HG02840 (cell line): ENCODE measurements at regions not wholly inside any gene's neighbourhood (a gene's known extent, or its start where the extent isn't known, plus 50 kb on each side); places are given as distances from the start of the nearest gene placed in this dataset.
"Not testable (repeated sequence)": the region's sequence is repeated elsewhere in the genome, so short reads cannot be mapped to it uniquely, and the experiment has no call there.

Experiments used
- ATAC-seq: cut with Tn5 transposase; IDR thresholded peaks from one replicate; pipeline ENCODE4 v1.9.1; 2021; ENCODE audit warnings: mild to moderate bottlenecking, moderate library complexity, moderate number of reproducible peaks; ENCODE audit not compliant: unreplicated experiment, low FRiP score

DNA sequence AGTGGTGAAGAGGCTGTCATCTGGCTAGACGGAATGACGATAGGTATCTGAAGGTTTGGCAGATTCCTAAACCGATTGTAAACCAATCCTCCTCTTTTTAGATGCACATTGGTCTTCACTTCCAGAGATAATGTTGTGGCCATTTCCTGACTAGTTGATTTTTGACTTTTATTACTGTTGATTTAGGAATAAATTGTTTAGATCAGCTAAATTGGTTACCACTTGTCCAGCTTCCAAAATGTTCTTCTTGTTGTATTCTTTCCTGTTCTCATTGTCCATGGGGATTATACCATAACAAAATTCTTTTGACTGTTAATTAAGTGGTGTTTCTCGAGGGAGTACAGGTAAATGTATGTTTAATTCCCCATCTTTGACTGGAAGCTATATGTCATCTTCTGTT is 119.7 kb downstream of the MACROH2A1 start:
- ATAC-seq, result no peak

DNA sequence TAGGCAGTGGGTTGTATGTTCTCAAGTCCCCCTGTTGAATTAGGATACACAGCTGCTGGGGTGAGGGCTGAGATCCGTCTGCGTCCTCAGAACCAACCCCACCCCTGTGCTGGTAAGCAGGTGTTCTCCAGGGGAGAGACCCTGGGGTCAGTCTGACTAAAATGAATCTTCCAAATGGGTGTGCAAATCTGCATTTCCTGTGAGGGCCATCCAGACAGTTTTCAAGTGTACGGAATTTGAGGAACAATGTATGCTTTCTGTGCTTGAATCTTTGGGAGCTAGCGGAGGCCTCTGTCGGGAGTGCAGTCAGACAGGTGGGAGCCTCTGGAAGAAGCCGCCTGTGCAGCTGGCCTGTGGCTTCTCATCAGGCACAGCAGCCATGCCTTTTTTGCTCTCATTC is 122.9 kb downstream of the MACROH2A1 start:
- ATAC-seq, result no peak

DNA sequence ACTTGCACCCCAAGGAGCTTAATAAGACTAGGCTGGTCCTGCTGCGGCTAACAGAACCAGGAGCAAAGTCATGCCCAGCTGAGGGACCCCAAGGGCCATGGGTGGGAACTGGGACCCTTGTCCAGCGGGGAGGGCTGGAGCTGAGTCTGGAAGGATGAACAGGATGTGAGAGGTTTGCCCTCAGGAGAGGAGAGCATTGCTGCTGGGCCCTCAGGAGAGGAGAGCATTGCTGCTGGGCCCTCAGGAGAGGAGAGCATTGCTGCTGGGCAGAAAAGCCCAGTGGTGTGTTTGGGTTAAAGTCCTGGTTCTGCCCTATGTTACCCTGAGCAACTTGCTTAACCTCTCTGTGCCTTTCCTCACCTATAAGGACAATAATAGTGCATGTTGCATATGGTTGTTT is 125.8 kb downstream of the MACROH2A1 start:
- ATAC-seq, result no peak

DNA sequence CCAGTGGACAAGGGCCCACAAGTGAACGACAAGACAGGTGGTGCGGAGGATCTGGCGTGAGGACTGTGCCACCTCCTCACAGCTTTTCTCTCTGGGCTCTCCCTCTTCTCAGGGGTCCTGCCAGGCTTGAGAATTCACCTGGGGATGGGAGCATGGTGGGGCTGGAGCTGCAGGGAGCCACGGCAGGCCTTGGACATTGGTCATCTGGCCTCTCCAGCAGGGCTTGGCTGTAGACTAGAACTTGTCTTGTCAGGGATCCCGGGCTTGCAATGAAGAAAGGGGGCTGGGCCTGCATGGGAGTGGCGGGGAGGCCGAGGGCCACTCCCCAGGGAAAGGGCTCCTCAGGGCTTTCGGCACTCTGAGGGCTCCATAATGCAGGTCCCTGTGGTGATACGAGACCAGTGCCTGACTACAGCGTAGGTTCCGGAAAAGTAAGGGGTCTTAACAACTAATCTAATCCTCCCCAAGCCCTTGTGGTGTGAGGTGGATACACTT is 126.7 kb downstream of the MACROH2A1 start:
- no peak for ATAC-seq

DNA sequence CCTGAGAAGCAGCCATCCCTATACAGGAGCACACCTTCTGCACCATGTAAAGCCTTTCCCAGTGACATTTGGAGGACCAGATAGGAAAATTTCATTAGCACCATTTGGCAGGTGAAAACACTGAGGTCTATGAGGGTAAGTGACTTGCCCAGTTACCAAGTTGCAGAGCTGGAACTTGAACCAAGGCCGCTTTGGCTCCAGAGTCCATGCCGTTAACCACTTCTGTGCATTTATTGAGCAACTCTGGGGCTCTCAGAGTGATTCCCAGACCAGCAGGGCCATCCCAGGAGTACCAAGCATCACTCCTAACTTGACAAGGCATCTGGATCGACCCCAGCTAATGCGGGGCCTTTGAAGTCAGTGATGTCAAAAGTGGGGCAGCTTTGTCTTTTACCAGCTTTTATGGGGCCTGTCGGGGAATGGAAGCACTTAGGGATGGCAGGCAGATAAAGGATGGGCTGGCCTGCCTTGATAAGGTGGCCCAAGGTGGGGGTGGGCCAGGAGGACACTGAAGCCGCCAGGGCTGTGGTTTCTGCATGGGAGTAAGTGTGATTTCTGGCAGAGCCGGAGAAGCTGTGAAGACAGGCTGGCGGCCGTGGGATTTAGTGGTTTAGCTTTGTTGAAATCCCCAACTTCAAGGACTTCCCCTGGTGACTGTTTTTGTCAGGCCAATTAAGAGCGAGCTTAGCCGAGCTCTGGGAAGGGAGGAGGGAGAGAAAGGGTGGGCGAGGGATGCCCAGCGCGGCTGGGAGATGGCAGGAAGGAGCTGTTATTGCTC is 127.3 kb downstream of the MACROH2A1 start:
- ATAC-seq, result no peak

DNA sequence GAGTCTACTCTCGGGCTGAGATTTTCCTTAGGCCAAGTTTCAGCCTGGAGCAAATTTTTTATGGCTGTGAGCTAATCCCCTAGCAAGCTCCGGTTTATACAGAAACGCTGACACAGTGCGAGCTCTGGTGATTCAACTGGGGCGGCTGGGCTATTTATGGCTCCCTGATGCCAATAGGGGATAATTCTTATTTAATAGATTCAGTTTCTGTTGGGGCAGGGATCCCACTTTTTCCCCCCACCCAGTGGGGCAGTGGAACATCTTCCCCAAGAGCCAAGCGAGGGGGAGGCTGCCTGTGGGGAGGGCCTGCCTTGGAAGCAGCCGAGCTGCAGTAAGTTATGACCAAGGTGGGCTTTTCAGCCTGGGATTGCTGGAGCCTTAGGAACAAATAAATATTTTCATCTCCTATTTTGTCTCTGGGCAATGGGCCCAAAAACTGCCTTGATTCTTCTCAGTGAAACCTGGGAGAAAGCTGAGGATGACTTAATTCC is 129.1 kb downstream of the MACROH2A1 start:
- no peak for ATAC-seq

- no peak for ATAC-seq
Observed at GRCh38 chr5:135269199-135269598, 129.8 kb downstream of the MACROH2A1 start.

DNA sequence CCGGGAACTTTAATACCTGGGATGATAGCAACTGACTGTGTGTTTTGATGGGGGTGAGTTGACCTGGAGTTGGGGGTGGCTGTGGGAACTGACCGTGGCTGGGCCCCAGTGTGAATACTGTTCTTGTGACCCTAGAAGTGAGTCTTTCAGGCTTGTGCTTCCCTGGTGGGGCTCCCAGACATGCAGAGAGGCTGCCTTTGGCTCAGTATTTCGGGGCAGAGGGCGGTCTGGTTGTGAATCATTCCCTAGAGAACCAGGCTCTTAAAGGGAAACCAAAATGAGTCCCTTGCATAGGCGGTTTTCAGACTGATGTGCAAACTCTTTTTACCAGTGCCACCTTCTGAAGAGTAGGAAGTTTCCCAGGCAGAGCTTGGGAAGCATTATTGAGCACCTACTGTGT is 132.1 kb downstream of the MACROH2A1 start:
- no peak for ATAC-seq

DNA sequence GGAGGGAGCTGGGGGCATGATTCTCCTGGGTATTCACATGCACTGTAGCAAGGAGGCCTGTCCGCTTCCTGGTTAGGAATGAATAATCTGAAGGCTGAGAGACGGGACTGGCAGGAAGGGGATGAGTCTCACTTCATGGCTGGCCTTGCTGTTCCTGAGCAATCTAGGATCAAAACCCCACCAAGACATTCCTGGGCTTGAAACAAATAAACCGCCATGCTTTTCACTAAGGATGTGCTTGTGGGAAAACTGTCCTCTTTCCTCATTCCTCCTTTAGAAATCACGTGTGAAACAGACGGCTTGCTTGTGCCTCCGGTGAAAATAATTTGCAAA is 132.8 kb downstream of the MACROH2A1 start:
- no peak for ATAC-seq

DNA sequence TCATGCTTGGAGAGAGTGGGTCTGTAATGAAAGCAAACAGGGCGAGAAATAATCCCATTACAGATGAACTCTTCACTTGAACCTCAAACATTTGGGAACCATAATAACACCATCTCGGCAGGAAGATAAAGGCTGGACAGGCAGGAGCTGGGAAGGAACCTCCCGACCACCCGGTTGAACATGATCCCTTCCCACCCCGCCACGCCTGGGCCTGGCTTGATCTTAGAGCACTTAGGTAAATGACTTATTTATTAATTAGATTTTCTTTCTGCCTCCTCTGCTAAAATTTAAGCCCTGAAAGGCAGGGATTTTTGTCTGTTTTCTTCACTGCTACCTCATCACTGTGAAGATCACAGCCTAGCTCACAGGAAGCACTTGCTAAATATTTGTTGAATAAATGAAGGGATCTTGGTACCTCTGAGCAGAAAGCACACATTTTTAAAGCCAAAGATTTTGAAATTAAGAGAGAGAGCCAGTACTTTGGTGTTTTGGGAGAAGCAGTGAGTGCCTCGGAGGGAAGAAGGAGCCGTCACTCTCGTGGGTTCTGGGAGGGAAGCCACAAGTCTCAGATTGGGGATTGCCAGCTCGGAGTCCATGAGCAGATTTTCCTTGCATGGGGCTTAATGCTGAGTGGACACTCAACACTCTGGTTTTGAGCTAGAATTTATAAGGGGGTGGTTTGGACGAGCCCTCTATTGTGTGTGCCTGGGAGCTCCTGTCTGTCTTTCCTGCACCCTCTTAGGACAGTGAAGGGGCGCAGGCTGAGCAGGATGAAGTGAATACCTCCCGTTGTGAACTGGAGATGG is 133.3 kb downstream of the MACROH2A1 start:
- ATAC-seq, result no peak

DNA sequence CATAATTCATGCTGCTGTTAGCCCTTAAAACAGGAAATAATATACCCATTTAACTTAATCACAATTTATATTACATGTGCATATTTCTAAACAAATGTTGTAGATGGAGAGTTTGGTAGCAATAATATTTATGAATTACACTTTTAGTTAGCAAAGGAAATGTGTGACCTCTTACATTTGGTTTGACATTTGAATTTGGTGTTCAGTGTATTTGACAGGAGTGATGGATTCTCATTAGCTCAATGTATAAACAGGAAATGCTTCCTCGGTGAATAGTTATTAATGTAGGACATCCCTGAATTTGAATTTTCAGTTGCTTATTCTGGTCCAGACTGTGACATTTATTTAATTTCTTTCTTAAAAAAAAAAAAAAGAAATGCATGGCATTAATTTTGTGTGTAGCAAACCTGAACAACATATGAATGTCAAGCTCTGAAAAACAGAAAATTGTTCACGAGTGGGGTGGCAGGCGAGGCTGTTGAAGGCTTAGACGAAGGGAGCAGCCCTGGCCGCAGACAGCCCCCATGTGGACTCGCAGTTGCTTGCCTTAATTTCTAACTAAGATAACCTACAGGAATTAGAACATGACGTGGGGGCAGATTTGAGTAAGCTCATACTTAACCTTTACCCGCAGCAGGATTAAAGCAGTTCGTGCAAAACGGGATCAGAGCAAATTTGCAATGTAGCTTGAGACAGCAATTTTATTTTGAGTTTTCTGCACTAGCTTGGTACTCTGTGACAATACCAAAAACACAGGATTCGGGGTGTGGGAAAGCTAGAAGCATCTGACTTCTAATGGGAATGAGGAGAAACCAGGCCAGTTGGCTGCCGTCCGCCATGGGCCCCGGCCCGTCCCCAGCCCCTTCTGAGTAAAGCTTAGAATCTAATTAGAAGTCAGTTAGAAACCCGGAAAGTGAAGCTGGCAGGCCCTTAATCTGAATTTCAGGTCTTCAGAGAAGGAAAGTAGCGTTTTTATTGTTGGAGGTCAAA is 134.3 kb downstream of the MACROH2A1 start:
- no peak for ATAC-seq

GRCh38 chr5:135263022-135263668 is 135.9 kb downstream of the MACROH2A1 start:
- ATAC-seq, result no peak

GRCh38 chr5:135262364-135262763 is 136.7 kb downstream of the MACROH2A1 start:
- no peak for ATAC-seq

GRCh38 chr5:135260108-135260507 is 138.9 kb downstream of the MACROH2A1 start:
- not testable (repeated sequence) for ATAC-seq

- no peak for ATAC-seq
Observed at GRCh38 chr5:135255461-135256178, 143.4 kb downstream of the MACROH2A1 start.

- no peak for ATAC-seq
Observed at GRCh38 chr5:135254183-135254582, 144.8 kb downstream of the MACROH2A1 start.

GRCh38 chr5:135253601-135254178 is 145.3 kb downstream of the MACROH2A1 start:
- ATAC-seq, result no peak

DNA sequence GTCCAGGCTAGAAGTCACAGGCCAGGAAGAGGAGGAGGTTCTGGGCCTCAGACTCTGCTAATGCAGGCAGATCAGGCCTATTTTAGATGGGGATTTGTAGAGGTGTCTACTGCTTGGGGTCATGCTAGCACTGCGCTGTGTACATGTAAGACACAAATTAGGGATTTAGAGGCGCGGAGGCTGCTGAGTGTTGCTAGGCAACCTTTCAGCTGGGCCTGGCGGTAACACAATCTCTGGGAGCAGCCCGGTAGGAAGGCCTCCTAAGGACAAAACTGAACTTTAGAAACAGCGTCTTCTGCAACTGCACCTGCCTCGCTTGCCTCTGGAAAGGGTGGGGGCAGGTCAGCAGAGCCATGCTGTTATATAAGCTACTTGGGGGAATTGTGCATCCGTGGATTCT is 147.9 kb downstream of the MACROH2A1 start:
- no peak for ATAC-seq

GRCh38 chr5:135250671-135251070 is 148.4 kb downstream of the MACROH2A1 start:
- no peak for ATAC-seq
